HG03378 (cell line): ENCODE measurements at regions not wholly inside any gene's neighbourhood (a gene's known extent, or its start where the extent isn't known, plus 50 kb on each side); places are given as distances from the start of the nearest gene placed in this dataset.
"Not testable (repeated sequence)": the region's sequence is repeated elsewhere in the genome, so short reads cannot be mapped to it uniquely, and the experiment has no call there.

Source experiments
- ATAC-seq: cut with Tn5 transposase; IDR thresholded peaks from one replicate; pipeline ENCODE4 v1.9.1; 2021; ENCODE audit warnings: mild to moderate bottlenecking, moderate library complexity; ENCODE audit not compliant: unreplicated experiment

- ATAC-seq = no peak
Measured at GRCh38 chr20:52340036-52340634, 148.6 kb upstream of the ZFP64 start.

DNA sequence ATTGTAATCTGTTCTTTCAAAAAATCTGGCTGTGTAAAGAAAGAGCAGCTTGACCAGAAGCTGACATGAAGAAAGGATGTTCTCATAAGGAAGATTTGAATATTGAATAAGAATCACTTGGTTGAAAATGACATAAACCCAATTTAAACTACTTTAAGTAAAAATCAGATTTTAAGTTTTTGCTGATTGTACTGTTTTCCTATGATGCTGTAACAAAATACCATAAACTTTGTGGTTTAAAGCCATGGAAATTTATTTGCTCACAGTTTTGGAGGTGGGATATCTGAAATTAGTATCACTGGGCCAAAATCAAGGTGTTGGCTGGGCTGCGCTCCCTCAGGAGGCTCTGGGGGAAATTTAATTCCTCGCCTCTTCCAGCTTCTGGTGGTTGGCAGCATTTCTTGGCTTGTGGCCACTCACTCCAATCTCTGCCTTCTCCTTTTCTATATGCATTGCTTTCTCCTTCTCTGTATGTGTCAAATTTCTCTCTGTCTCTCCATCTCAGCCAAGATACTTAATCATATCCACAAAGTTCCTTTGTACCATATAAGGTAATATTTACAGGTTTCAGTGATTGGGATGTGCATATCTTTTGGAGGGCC lies 141.2 kb upstream of the ZFP64 start:
- ATAC-seq = no peak

DNA sequence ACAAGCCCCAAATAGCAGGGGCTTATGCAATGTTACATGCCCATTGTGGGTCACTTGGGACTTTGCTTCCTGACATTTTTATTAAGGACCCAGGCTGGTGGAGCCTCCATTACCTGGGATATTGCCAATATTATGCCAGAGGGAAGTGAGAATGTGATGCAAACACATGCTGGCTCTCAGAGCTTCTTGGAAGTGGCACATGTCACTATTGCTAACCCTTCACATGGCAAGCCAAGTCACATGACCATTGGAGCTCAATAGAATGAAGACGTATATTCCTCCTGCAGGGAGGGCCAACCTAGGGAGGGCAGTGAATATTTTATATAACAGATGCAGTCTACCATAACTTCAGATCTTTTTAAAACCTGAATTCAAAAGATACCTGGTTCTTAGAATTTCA lies 140.7 kb upstream of the ZFP64 start:
- no peak for ATAC-seq

GRCh38 chr20:52331655-52332054 lies 140.1 kb upstream of the ZFP64 start:
- no peak for ATAC-seq

DNA sequence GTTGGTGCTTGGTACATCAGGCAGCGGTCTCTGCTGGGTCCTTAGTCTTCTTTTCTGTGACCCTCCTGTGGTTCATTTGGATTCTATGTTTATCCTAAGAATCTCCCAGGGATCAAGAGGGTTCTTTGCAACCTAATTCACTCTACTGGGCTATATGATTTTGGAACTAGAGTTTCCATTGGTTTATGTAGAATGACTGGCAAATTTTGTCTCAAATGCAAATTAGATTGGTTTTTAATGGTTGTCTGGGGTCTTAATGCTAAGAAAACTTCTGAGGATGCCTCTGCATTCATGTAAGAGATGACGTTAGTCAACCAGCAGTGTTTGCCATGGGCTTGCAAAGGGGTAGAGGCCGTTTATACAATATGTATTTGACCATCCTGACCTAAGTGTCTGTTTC lies 129.8 kb upstream of the ZFP64 start:
- no peak for ATAC-seq

- no peak for ATAC-seq
Measured at GRCh38 chr20:52318651-52319050, 127.1 kb upstream of the ZFP64 start.

DNA sequence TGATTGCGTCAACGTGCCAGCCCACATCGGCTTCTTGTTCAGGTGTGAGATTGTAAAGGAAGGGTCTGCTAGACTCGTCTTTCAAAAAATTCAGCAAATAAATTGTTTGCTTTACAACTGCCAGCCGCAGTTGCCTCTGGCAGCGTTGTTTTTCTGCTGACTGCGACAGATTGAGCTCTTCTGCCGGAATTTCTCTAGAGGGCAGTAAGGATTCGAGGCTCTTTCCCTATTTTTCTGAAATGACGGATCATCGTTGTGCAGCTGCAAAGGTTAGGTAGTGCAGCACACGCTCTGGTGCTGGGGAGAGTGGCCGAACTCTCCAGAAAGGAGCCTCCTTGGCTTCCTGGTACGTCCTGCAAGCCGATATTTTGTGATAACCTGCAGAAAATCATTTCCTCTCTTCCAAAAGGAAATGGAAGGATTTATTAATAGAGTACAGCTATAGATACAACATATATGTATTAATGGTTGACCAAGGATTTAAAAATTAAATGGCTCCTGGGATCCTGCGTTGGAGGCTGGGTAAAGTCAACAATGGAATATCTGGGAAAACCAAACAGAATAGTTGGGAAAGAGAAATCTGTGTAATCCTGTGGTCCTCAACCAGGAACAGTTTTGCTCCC lies 121.9 kb upstream of the ZFP64 start:
- ATAC-seq = no peak

DNA sequence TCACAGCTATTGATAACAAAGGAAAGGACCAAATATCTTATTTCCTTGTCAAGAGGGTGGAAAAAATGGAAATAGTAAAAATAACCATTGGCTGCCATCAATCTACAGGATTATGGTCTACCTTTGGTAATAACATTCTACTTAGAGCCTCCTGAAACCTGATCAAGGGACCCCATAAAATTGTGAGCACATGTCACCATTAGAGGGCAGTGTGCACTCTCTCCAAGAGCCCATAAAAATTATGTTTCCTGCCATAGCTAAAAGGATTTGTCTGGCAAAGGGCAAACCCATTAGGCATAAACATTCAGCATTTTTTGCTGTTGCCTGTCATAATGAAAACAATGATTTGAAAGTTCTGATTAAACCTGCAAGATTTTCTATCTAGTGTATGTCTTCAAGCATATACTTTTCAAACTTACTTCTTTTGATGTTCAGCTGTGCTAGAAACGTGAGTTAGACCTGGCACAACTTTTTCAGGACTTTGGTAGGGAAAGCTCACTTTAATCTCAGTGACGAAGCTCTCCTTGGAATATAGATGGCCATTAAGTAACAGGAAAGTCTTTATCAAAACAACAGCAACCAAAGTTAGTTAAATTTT lies 120.7 kb upstream of the ZFP64 start:
- ATAC-seq = peak; percentile 58

DNA sequence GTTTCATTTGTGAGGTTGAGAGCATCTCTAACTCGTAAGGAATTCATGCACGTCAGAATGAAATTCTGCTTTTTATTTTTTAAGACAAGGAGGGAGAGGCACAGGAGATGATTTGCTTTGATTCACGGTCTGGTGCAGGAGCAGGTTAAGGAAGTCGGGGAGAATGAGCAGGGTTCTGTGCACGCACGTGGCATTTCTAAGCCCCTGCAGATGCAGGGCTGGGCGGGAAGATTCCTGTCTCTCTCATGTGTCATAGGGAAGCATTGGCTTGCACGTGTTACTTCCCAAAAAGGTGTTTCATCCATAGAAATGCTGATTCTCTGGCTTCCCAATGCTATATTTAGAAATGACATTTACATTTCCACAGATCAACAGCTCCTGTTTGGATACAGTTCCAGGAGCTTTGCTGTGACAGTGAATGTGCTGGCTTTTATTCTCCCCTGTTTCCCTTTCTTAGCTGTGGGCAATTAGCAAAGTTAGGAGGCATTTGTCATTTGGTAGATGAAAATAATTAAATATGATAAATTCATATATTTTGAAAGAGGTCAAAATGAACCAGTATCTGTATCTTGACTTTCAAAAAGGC lies 119.7 kb upstream of the ZFP64 start:
- no peak for ATAC-seq

DNA sequence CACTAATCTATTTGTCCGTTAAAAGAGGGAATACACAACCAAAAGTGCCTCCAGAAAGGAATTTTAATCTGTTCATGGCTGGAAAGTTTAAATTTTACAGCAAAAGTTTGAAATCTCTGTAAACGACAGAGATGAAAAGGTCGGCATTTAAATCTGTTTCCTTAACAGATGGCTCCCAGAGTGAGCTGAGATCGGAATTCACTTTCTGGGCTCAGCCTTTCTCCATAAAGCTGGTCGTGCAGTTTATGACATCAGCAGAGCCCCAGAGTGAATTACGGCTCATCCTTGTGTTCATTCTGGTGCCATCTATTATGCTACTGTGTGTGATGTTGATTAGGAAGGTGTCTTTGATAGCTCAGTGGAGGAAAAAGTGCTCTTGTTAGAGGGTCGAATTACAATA lies 117.6 kb upstream of the ZFP64 start:
- no peak for ATAC-seq

GRCh38 chr20:52306477-52306876 lies 114.9 kb upstream of the ZFP64 start:
- no peak for ATAC-seq

DNA sequence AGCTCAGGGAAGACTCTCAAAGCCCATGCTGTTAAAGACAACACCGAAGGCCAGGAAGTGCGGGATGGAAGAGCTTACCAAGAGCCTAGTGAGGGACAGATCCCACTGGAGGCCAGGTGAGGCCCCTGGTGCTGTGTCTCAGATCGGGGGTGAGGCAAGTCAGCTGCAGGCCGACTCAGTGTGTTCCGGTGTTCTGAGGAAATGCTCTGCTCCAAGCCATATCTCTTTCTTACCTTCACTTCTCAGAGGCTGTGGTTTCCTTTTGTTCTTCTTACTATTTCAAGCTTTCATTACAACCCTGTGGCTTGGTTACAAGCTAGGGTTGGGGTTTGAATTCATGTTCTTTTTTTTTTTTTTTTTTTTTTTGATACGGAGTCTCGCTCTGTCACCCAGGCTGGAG lies 114.3 kb upstream of the ZFP64 start:
- ATAC-seq = no peak

GRCh38 chr20:52305024-52305645 lies 113.6 kb upstream of the ZFP64 start:
- ATAC-seq = no peak

- no peak for ATAC-seq
Measured at GRCh38 chr20:52303281-52303950, 111.8 kb upstream of the ZFP64 start.

DNA sequence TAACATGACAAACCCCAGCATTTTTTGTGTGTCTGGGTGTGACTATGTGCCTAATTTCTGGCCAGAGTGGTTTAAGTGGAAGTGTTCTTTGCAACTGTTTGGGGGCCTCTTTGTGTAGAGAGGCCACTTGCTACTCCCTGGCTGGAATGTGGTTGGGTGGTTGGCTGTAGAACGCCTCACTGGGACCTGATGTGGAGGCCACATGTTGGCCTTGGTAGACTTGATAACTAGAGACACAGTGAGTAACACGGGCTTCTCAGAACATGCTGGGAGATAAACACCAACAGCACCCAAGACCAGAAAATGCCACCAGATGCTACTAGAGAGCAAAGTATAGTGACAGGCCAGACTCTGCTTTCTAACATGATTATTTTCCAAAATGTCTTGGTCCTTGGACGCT lies 111.2 kb upstream of the ZFP64 start:
- ATAC-seq = no peak

GRCh38 chr20:52302051-52302450 lies 110.5 kb upstream of the ZFP64 start:
- not testable (repeated sequence) for ATAC-seq

DNA sequence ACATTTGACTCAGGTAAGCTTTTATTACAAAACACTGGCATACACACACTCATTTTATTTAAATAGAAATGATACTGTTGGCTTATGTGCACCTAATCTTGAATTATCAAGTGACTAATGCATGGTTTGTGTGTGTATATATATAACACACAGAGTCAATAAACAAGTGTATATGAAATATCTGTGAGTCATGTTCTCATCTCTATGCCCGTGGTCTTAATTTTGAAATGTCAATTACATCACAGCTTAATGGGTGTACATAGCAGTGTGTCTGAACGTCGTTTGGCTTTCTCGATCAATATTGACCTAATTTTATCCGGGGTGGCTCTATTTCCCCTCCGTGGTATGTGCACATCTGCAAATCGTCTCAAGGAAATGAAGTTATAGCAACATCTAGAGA lies 104.0 kb upstream of the ZFP64 start:
- ATAC-seq = no peak

DNA sequence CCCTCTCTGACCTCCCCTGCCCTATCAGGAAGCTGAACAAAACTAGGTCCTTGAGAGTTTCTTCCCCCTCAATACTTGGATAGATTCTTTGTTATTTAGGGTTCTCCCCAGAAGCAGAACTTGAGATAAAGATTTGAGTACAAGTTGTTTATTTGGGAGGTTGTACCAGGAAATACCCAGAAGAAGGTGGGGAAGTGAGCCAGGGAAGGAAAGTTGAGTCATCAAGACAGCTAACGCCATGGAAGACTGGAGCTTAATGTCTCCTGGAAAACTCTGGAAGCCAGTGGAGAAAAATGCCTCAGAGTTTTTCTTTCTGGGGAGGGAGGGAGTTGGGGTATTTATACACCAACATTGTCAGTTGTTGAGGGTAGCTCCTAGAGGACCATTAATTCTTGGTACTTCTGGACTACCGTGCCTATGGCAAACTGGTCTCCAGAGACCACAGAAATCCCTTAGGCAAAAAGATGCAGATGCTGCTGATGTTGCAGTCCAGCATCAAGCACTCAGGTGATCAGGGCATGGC lies 102.6 kb upstream of the ZFP64 start:
- no peak for ATAC-seq

DNA sequence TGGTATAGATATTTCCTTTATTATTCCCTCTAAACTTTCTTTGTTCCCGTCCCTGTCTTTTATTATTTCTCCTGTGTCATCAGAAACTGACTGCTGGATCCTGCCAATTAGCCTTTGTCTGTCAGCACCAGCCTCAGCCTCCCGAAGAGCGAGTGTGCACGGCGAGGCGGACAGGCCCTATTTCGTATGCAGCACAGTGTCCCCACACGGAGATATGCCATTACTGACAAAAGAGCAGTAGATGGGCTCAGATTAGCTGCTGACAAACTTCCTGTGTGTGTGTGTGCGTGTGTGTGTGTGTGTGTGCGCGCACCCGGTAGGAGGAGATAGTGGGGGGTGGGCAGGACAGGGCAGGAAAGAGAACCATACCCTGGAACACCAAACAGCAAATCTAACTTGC lies 99.5 kb upstream of the ZFP64 start:
- no peak for ATAC-seq

DNA sequence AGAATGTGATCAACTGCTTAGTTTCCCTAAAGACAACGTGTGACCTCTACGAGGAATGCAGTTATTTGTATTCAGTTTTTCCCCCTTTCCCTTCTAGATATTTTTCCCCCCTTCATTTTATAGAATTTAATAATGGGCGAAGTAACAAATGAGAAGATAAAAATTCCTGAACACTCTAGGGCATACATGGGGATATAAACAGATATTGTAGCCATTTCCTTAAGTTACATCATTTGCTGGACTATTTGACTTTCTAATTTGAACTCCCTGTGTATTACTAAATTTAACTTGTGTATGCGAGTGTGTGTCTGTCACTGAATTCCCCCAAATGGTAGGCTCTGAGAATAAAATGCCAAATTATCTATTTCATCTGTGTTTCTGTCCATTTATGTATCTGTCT lies 99.0 kb upstream of the ZFP64 start:
- no peak for ATAC-seq
